DND-41 (cell line): ENCODE measurements at regions not wholly inside any gene's neighbourhood (a gene's known extent, or its start where the extent isn't known, plus 50 kb on each side); places are given as distances from the start of the nearest gene placed in this dataset.

ENCODE experiments used
- CTCF ChIP-seq: IDR thresholded peaks from 2 replicates; pipeline ENCODE4 v1.5.1; 2012; ENCODE audit warnings: borderline replicate concordance, low read length, moderate library complexity, mild to moderate bottlenecking; ENCODE audit not compliant: poor library complexity, severe bottlenecking; ENCODE audit errors: extremely low read depth
- EZH2 ChIP-seq: IDR thresholded peaks from 3 replicates; pipeline ENCODE4 v1.6.1; 2012; ENCODE audit warnings: borderline replicate concordance, low read depth, mild to moderate bottlenecking, moderate library complexity, low read length, inconsistent platforms; ENCODE audit not compliant: severe bottlenecking

- TF ChIP-seq CTCF (no peak), EZH2 (no peak)
These were observed 408.7 kb downstream of the REEP3 start for GRCh38 chr10:63929831-63930467.
